CD4-positive, alpha-beta T cell treated with Interleukin-12 subunit alpha and Interleukin-12 subunit beta, for 1 hour (primary cell): ENCODE measurements at regions not wholly inside any gene's neighbourhood (a gene's known extent, or its start where the extent isn't known, plus 50 kb on each side); places are given as distances from the start of the nearest gene placed in this dataset.
"Not testable (repeated sequence)": the region's sequence is repeated elsewhere in the genome, so short reads cannot be mapped to it uniquely, and the experiment has no call there.

Source experiments
- DNase-seq: peaks from one replicate; pipeline ENCODE4 v3.0.0-alpha.2; 2020

- no peak for DNase-seq
Observed at GRCh38 chr20:26214991-26215390, 518.3 kb upstream of the ZNF337 start.

- DNase-seq: peak; percentile 2
Observed at GRCh38 chr20:26209171-26209941, 512.7 kb upstream of the ZNF337 start.

- DNase-seq: peak; percentile 58
Observed at GRCh38 chr20:26208296-26209091, 511.8 kb upstream of the ZNF337 start.

GRCh38 chr20:26207967-26208295, 511.3 kb upstream of the ZNF337 start:
- DNase-seq: peak; percentile 7

- no peak for DNase-seq
Observed at GRCh38 chr20:26207237-26207966, 510.7 kb upstream of the ZNF337 start.

GRCh38 chr20:26205350-26205749, 508.7 kb upstream of the ZNF337 start:
- DNase-seq: no peak

GRCh38 chr20:26201026-26201425, 504.4 kb upstream of the ZNF337 start:
- not testable (repeated sequence) for DNase-seq

- not testable (repeated sequence) for DNase-seq
Observed at GRCh38 chr20:26187329-26187728, 490.7 kb upstream of the ZNF337 start.

- DNase-seq: not testable (repeated sequence)
Observed at GRCh38 chr20:26183720-26184119, 487.1 kb upstream of the ZNF337 start.

- not testable (repeated sequence) for DNase-seq
Observed at GRCh38 chr20:26181364-26181763, 484.7 kb upstream of the ZNF337 start.

GRCh38 chr20:26171875-26172274, 475.2 kb upstream of the ZNF337 start:
- not testable (repeated sequence) for DNase-seq

- no peak for DNase-seq
Observed at GRCh38 chr20:26169506-26169905, 472.9 kb upstream of the ZNF337 start.

- DNase-seq: no peak
Observed at GRCh38 chr20:26167499-26167898, 470.8 kb upstream of the ZNF337 start.

GRCh38 chr20:26163890-26164289, 467.2 kb upstream of the ZNF337 start:
- DNase-seq: no peak

GRCh38 chr20:26163151-26163550, 466.5 kb upstream of the ZNF337 start:
- DNase-seq: not testable (repeated sequence)

GRCh38 chr20:26161741-26162140, 465.1 kb upstream of the ZNF337 start:
- not testable (repeated sequence) for DNase-seq

- DNase-seq: not testable (repeated sequence)
Observed at GRCh38 chr20:26160916-26161315, 464.3 kb upstream of the ZNF337 start.

GRCh38 chr20:26154224-26154623, 457.6 kb upstream of the ZNF337 start:
- no peak for DNase-seq

GRCh38 chr20:26135325-26136110, 438.9 kb upstream of the ZNF337 start:
- DNase-seq: no peak

- DNase-seq: no peak
Observed at GRCh38 chr20:26134606-26135005, 438.0 kb upstream of the ZNF337 start.

GRCh38 chr20:26133794-26134193, 437.1 kb upstream of the ZNF337 start:
- DNase-seq: not testable (repeated sequence)

GRCh38 chr20:26120920-26121319, 424.3 kb upstream of the ZNF337 start:
- not testable (repeated sequence) for DNase-seq

- not testable (repeated sequence) for DNase-seq
Observed at GRCh38 chr20:26094498-26094897, 397.8 kb upstream of the ZNF337 start.
